ENCODE measurements at regions not wholly inside any gene's neighbourhood (a gene's known extent, or its start where the extent isn't known, plus 50 kb on each side); places are given as distances from the start of the nearest gene placed in this dataset.

GRCh38 chr2:146458585-146458984 lies 1386.2 kb upstream of the ACVR2A start:
- no peak for TF ChIP-seq CTCF (IDR thresholded peaks at IDR 0.05)
- no peak for TF ChIP-seq EZH2 (IDR thresholded peaks at IDR 0.05; ENCODE audit: borderline replicate concordance, insufficient read depth, low read depth, low read length, poor library complexity, severe bottlenecking)
